ENCODE measurements at regions not wholly inside any gene's neighbourhood (a gene's known extent, or its start where the extent isn't known, plus 50 kb on each side); places are given as distances from the start of the nearest gene placed in this dataset.

DNA sequence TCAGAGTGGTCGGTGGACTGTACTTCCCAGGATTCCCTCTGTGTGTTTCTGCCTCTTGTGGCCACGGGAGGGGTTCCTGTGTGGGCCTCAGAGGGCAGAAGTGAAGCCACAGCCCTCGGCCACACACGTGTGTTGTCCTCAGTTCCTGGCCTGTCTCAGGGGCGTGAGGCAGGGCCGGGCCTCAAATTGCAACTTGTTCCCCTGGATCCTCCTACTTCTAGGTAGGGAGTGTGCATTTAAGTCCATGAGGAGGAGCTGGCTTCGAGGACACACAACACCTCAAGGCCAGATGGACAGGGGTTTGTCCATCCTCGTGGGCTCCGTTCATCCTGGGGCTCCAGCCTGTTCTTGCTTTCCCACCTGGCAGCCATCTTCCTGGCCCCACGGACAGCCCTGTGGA lies 573.0 kb downstream of the TBC1D22A start:
- Mint-ChIP-seq H3K27me3 (ENCODE audit: insufficient read depth, low read depth, poor library complexity) (peaks cover 7% of the 10 kb centered on the region), H3K4me1 (no peaks in the 10 kb centered on the region), H3K36me3 (ENCODE audit: low read depth) (peaks cover 60% of the 10 kb centered on the region), H3K9me3 (peaks cover 98% of the 10 kb centered on the region), H3K4me3 (no peak overlapping the region), H3K27ac (no peak overlapping the region)
- Histone ChIP-seq H3K4me3 (no peak overlapping the region), H3K4me1 (ENCODE audit: insufficient read depth) (no peaks in the 10 kb centered on the region), H2AFZ (no peak overlapping the region), H3F3A (replicated peaks; ENCODE audit: low read depth) (no peaks in the 10 kb centered on the region), H3K36me3 (ENCODE audit: insufficient read depth) (peaks cover 11% of the 10 kb centered on the region), H3K4me2 (no peak overlapping the region), H3K27me3 (ENCODE audit: insufficient read depth) (no peaks in the 10 kb centered on the region), H3K9me2 (ENCODE audit: insufficient read depth) (no peaks in the 10 kb centered on the region), H4K20me1 (replicated peaks; ENCODE audit: insufficient read depth) (no peaks in the 10 kb centered on the region), H3K27ac (ENCODE audit: low read depth) (no peak overlapping the region), H3K79me2 (replicated peaks; ENCODE audit: insufficient read depth) (no peaks in the 10 kb centered on the region)
- DNase-seq (ENCODE audit: low spot score) (no peak), ATAC-seq (no peak)
- no peak for TF ChIP-seq STAT1 (IDR thresholded peaks at IDR 0.05; ENCODE audit: unreplicated experiment)
- TF ChIP-seq ZNF114 (CRISPR knock-in tag; IDR thresholded peaks at IDR 0.05), result no peak
- TF ChIP-seq JUNB (IDR thresholded peaks at IDR 0.05; ENCODE audit: unreplicated experiment), result no peak
- TF ChIP-seq ZNF331 (CRISPR knock-in tag; IDR thresholded peaks at IDR 0.05; ENCODE audit: low read depth), result no peak
- no peak for TF ChIP-seq CTCF (conservative IDR thresholded peaks at IDR 0.05; ENCODE audit: low read depth in 2 of 2)
- TF ChIP-seq POLR2AphosphoS5 (IDR thresholded peaks at IDR 0.05; ENCODE audit: low read depth), result no peak
- no peak for TF ChIP-seq ZNF462 (CRISPR knock-in tag; IDR thresholded peaks at IDR 0.05)
- TF ChIP-seq CREB1 (CRISPR knock-in tag; IDR thresholded peaks at IDR 0.05; ENCODE audit: low read depth), result no peak
- no peak for TF ChIP-seq ETS1 (IDR thresholded peaks at IDR 0.05)
- TF ChIP-seq EZH2 (IDR thresholded peaks at IDR 0.05; ENCODE audit: low read depth, unreplicated experiment), result no peak
- TF ChIP-seq REST (IDR thresholded peaks at IDR 0.05; ENCODE audit: unreplicated experiment), result no peak
- TF ChIP-seq NANOG (IDR thresholded peaks at IDR 0.05; ENCODE audit: borderline replicate concordance), result no peak
- TF ChIP-seq EZH2phosphoT487 (IDR thresholded peaks at IDR 0.05; ENCODE audit: unreplicated experiment), result no peak

Data from GM23338 (cell line).